GM12878 (cell line): ENCODE measurements at regions not wholly inside any gene's neighbourhood (a gene's known extent, or its start where the extent isn't known, plus 50 kb on each side); places are given as distances from the start of the nearest gene placed in this dataset.

Experiments
- ATAC-seq: fragments of 200-7000 bp; cut with Tn5 transposase; 3 replicates; pipeline ENCODE4 v1.9.1; 2020; ENCODE audit warnings: mild to moderate bottlenecking, moderate library complexity
- BruUV-seq: library from RNA; stranded (reverse); fragments of 400-500 nt; replicated peaks from 2 replicates; lab custom pipeline; 2021; lab: Mats Ljungman, UMichigan
- CTCF ChIA-PET: fragments of 300-600 bp; sonication (Branson Sonifier 250); formaldehyde crosslinking; extraction: SDS; loops from one replicate; lab custom pipeline; 2021; ENCODE audit warnings: inconsistent platforms; lab: Yijun Ruan, JAX
- POLR2A ChIA-PET: fragments of 350-600 bp; formaldehyde crosslinking; extraction: SDS; loops from one replicate; lab custom pipeline; 2021; ENCODE audit warnings: inconsistent platforms; lab: Charles Lee
- RAD21 ChIA-PET: fragments of 300-600 bp; sonication (Branson Sonifier 250); formaldehyde crosslinking; loops from one replicate; lab custom pipeline; 2023; ENCODE audit warnings: antibody characterized with exemption; ENCODE audit not compliant: unreplicated experiment; lab: Charles Lee
- SMC1A ChIA-PET: fragments of 300-600 bp; sonication (Branson Sonifier 250); formaldehyde crosslinking; loops from one replicate; lab custom pipeline; 2023; ENCODE audit not compliant: unreplicated experiment, uncharacterized antibody; lab: Charles Lee
- DNase-seq: peaks from one replicate; pipeline ENCODE4 v3.0.0-alpha.2; 2011; ENCODE audit warnings: low read depth, low spot score
- FAIRE-seq: peaks from 3 replicates; lab custom pipeline; 2011; peaks lifted over from hg19 to GRCh38; lab: Jason Lieb, UNC
- H2AFZ ChIP-seq: 2 replicates; pipeline ENCODE4 v1.6.0; 2011; ENCODE audit warnings: low read depth, low read length, control low read depth; ENCODE audit not compliant: control insufficient read depth
- H3K27ac ChIP-seq: 2 replicates; pipeline ENCODE4 v1.5.1; 2011; ENCODE audit warnings: control low read depth; ENCODE audit not compliant: control insufficient read depth, insufficient read depth
- H3K27me3 ChIP-seq, 2 experiments: replicated peaks in 1 of 2; 2 replicates each; pipeline versions ENCODE4 v1.6.0 to v1.6.1; 2011; ENCODE audit warnings: low read length in 1 of 2; ENCODE audit not compliant: control insufficient read depth in 2 of 2, insufficient read depth in 2 of 2
- H3K36me3 ChIP-seq, 2 experiments: 2 replicates each; pipeline ENCODE4 v1.5.1; 2011; ENCODE audit warnings: low read length in 1 of 2; ENCODE audit not compliant: control insufficient read depth in 2 of 2, insufficient read depth in 2 of 2
- H3K4me1 ChIP-seq: 2 replicates; pipeline ENCODE4 v1.6.1; 2011; ENCODE audit warnings: mild to moderate bottlenecking, low read length, moderate library complexity, mixed read lengths; ENCODE audit not compliant: control insufficient read depth, insufficient read depth
- H3K4me2 ChIP-seq: 2 replicates; pipeline ENCODE4 v1.6.0; 2011; ENCODE audit warnings: control low read depth; ENCODE audit not compliant: control insufficient read depth, insufficient read depth
- H3K4me3 ChIP-seq: fragments of 200-600 bp; sonication (generic); 2 replicates; pipeline ENCODE4 v1.5.1; 2016
- H3K79me2 ChIP-seq: 2 replicates; pipeline ENCODE4 v1.6.0; 2011; ENCODE audit warnings: low read length; ENCODE audit not compliant: control insufficient read depth, insufficient read depth
- H3K9ac ChIP-seq: 2 replicates; pipeline ENCODE4 v1.8.0; 2011; ENCODE audit warnings: low read length, control low read depth, mixed read lengths; ENCODE audit not compliant: control insufficient read depth, insufficient read depth
- H3K9me3 ChIP-seq: replicated peaks from 3 replicates; pipeline ENCODE4 v1.5.1; 2011; ENCODE audit warnings: mild to moderate bottlenecking, low read length; ENCODE audit not compliant: control insufficient read depth, insufficient read depth
- H4K20me1 ChIP-seq: 2 replicates; pipeline ENCODE4 v1.6.0; 2011; ENCODE audit not compliant: control insufficient read depth, insufficient read depth
- CBX3 ChIP-seq: fragments of 200-600 bp; sonication (generic); IDR thresholded peaks from 2 replicates; pipeline ENCODE4 v1.6.1; 2016; ENCODE audit warnings: low read depth, borderline replicate concordance
- CHD1 ChIP-seq: IDR thresholded peaks from 2 replicates; pipeline ENCODE4 v1.6.1; 2012; ENCODE audit warnings: low read depth, low read length, improper control_type of control experiment
- E4F1 ChIP-seq: fragments of 450-650 bp; IDR thresholded peaks from 2 replicates; pipeline ENCODE4 v1.6.1; 2018; ENCODE audit warnings: borderline replicate concordance, mild to moderate bottlenecking; ENCODE audit not compliant: partially characterized antibody
- GATAD2B ChIP-seq: fragments of 450-650 bp; conservative IDR thresholded peaks from 2 replicates; pipeline ENCODE4 v1.6.1; 2017; ENCODE audit warnings: low read depth, mild to moderate bottlenecking, moderate library complexity
- KDM1A ChIP-seq: fragments of 200-600 bp; sonication (generic); IDR thresholded peaks from 2 replicates; pipeline ENCODE4 v1.6.1; 2016; ENCODE audit warnings: borderline replicate concordance
- NFXL1 ChIP-seq: fragments of 450-650 bp; IDR thresholded peaks from 2 replicates; pipeline ENCODE4 v1.6.1; 2017; ENCODE audit warnings: antibody characterized with exemption, mild to moderate bottlenecking, borderline replicate concordance
- NFYB ChIP-seq: IDR thresholded peaks from 2 replicates; pipeline ENCODE4 v1.6.1; 2011; ENCODE audit warnings: low read depth, mild to moderate bottlenecking, low read length, improper control_type of control experiment, moderate library complexity; ENCODE audit not compliant: insufficient read depth
- PKNOX1 ChIP-seq: fragments of 450-650 bp; IDR thresholded peaks from 2 replicates; pipeline ENCODE4 v1.6.1; 2016; ENCODE audit warnings: mild to moderate bottlenecking
- POLR2AphosphoS2 ChIP-seq: IDR thresholded peaks from 2 replicates; pipeline ENCODE4 v1.6.1; 2011; ENCODE audit warnings: low read depth, mild to moderate bottlenecking, low read length, improper control_type of control experiment, moderate library complexity
- RAD21 ChIP-seq: IDR thresholded peaks from 2 replicates; pipeline ENCODE4 v1.6.1; 2011; ENCODE audit warnings: mild to moderate bottlenecking, low read depth, low read length, moderate library complexity; ENCODE audit not compliant: insufficient read depth
- YBX1 ChIP-seq: fragments of 450-650 bp; IDR thresholded peaks from 2 replicates; pipeline ENCODE4 v1.6.1; 2016; ENCODE audit warnings: antibody characterized with exemption
- YY1 ChIP-seq: IDR thresholded peaks from 2 replicates; pipeline ENCODE4 v1.6.1; 2011; ENCODE audit warnings: low read depth, mild to moderate bottlenecking, low read length
- ZBTB33 ChIP-seq: fragments of 450-650 bp; IDR thresholded peaks from 2 replicates; pipeline ENCODE4 v1.6.1; 2017; ENCODE audit warnings: mild to moderate bottlenecking
- ZNF24 ChIP-seq: fragments of 450-650 bp; IDR thresholded peaks from 2 replicates; pipeline ENCODE4 v1.6.1; 2017; ENCODE audit warnings: antibody characterized with exemption, mild to moderate bottlenecking
- ZNF592 ChIP-seq: fragments of 450-650 bp; IDR thresholded peaks from 2 replicates; pipeline ENCODE4 v1.6.1; 2017; ENCODE audit warnings: mild to moderate bottlenecking, moderate library complexity
- ZZZ3 ChIP-seq: IDR thresholded peaks from 2 replicates; pipeline ENCODE4 v1.6.1; 2011; ENCODE audit warnings: low read depth; ENCODE audit not compliant: control insufficient read depth, insufficient read length
- WGBS: methylation state at CpG from one replicate; pipeline ENCODE4 v1.1.6; 2016; ENCODE audit warnings: low lambda C conversion rate; ENCODE audit not compliant: insufficient replicate concordance, insufficient coverage; ENCODE audit errors: missing lambda C conversion rate; 5-methylcytosine and 5-hydroxymethylcytosine counted together
- in situ Hi-C: fragments of 300-500 bp; cut with MboI; formaldehyde crosslinking; loops from 9 replicates; pipeline ENCODE4 v1.14.3; 2018; ENCODE audit warnings: mixed read lengths
- intact Hi-C: fragments of 100-400 bp; cut with micrococcal nuclease; formaldehyde crosslinking; loops from one replicate; pipeline ENCODE4 v1.14.2; 2022; ENCODE audit not compliant: unreplicated experiment

DNA sequence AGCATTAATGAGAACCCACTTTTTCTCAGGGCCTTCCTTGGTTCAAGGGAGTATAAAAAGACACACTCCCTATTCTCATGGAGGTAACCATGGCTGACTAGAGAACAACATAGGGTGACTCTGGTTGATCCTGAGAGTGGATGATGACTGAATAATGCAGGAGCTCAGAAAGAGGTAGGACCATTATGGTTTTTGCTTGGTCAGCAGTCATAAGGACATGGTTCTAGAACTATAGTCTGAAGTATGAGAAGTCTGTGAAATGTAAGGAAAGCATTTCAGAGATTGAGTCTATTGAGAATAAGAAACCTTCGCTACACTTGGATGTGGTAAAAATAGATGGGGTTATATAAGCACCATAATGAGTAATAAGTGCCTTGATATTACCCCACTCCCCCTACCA is 184.1 kb upstream of the GPR149 start:
- Histone ChIP-seq H2AFZ (no peak overlapping the region), H3K9ac (no peak overlapping the region), H3K36me3 (no peaks in the 10 kb centered on the region), H3K79me2 (no peaks in the 10 kb centered on the region), H3K27ac (no peak overlapping the region), H3K4me2 (no peak overlapping the region), H3K9me3 (no peaks in the 10 kb centered on the region), H3K4me1 (no peaks in the 10 kb centered on the region), H4K20me1 (no peaks in the 10 kb centered on the region), H3K4me3 (no peak overlapping the region), H3K27me3 (no peaks in the 10 kb centered on the region)
- intact Hi-C loops (no loop called here), in situ Hi-C loops (no loop called here)
- ChIA-PET RAD21 (no interaction called here), CTCF (no interaction called here), SMC1A (no interaction called here), POLR2A (no interaction called here)
- ATAC-seq: no peak
- no peak for FAIRE-seq
- WGBS: 0% methylated on average over 1 of the region's 1 CpG
- TF ChIP-seq CBX3 (no peak), YBX1 (no peak), ZNF24 (no peak), ZBTB33 (no peak), PKNOX1 (no peak), CHD1 (no peak), YY1 (no peak), ZNF592 (no peak), NFYB (no peak), NFXL1 (no peak), ZZZ3 (no peak), KDM1A (no peak), POLR2AphosphoS2 (no peak), E4F1 (no peak), RAD21 (no peak), GATAD2B (no peak)
- DNase-seq: no peak
- BruUV-seq: no TSS peak
